WTC11 (cell line): ENCODE measurements at regions not wholly inside any gene's neighbourhood (a gene's known extent, or its start where the extent isn't known, plus 50 kb on each side); places are given as distances from the start of the nearest gene placed in this dataset.

Experiments
- ATAC-seq: fragments of 200-7000 bp; cut with Tn5 transposase; 2 replicates; pipeline ENCODE4 v1.10.0; 2021; ENCODE audit warnings: mild to moderate bottlenecking, moderate library complexity
- CTCF ChIA-PET: fragments of 300-600 bp; sonication (Branson Sonifier 250); formaldehyde crosslinking; loops from one replicate; lab custom pipeline; 2021; ENCODE audit warnings: antibody characterized with exemption; lab: Charles Lee
- POLR2A ChIA-PET: fragments of 350-600 bp; sonication (Branson Sonifier 250); formaldehyde crosslinking; loops from one replicate; lab custom pipeline; 2021; ENCODE audit warnings: antibody characterized with exemption; lab: Charles Lee
- DNase-seq: peaks from one replicate; pipeline ENCODE4 v3.0.0; 2021; ENCODE audit warnings: low spot score
- H3K27ac Mint-ChIP-seq: 2 replicates; pipeline ENCODE4 v1.8.0; 2021; ENCODE audit warnings: mixed read lengths
- H3K27me3 Mint-ChIP-seq: 2 replicates; pipeline ENCODE4 v1.8.0; 2021; ENCODE audit warnings: low read depth, mild to moderate bottlenecking, moderate library complexity, mixed read lengths
- H3K36me3 Mint-ChIP-seq: 2 replicates; pipeline ENCODE4 v1.8.0; 2021; ENCODE audit warnings: mixed read lengths
- H3K4me1 Mint-ChIP-seq: 2 replicates; pipeline ENCODE4 v1.8.0; 2022; ENCODE audit warnings: mixed read lengths
- H3K4me3 Mint-ChIP-seq: 2 replicates; pipeline ENCODE4 v1.8.0; 2021; ENCODE audit warnings: mild to moderate bottlenecking, moderate library complexity, mixed read lengths
- H3K9me3 Mint-ChIP-seq: 2 replicates; pipeline ENCODE4 v1.8.0; 2021; ENCODE audit warnings: mixed read lengths
- CBFB ChIP-seq: sonication (generic); formaldehyde crosslinking; IDR thresholded peaks from 2 replicates; pipeline ENCODE4 v1.8.1; 2022; ENCODE audit warnings: mild to moderate bottlenecking, low read depth, missing genetic modification reagents
- JUN ChIP-seq: sonication (generic); formaldehyde crosslinking; IDR thresholded peaks from 2 replicates; pipeline ENCODE4 v1.8.0; 2023; ENCODE audit warnings: mild to moderate bottlenecking, missing genetic modification reagents
- NR1H2 ChIP-seq: sonication (generic); formaldehyde crosslinking; IDR thresholded peaks from 2 replicates; pipeline ENCODE4 v1.9.0; 2021; ENCODE audit warnings: mild to moderate bottlenecking, moderate library complexity, missing genetic modification reagents
- NR3C1 ChIP-seq: sonication (generic); formaldehyde crosslinking; conservative IDR thresholded peaks from 2 replicates; pipeline ENCODE4 v1.8.1; 2023; ENCODE audit warnings: low read depth, mild to moderate bottlenecking, missing genetic modification reagents
- PRRX2 ChIP-seq: fragments of 250-450 bp; sonication (Bioruptor Pico); IDR thresholded peaks from 2 replicates; pipeline ENCODE4 v1.8.0; 2021; ENCODE audit warnings: mild to moderate bottlenecking
- RELA ChIP-seq: sonication (generic); formaldehyde crosslinking; IDR thresholded peaks from 2 replicates; pipeline ENCODE4 v1.8.1; 2022; ENCODE audit warnings: missing genetic modification reagents, mild to moderate bottlenecking, borderline replicate concordance
- SMAD4 ChIP-seq: sonication (generic); formaldehyde crosslinking; IDR thresholded peaks from 2 replicates; pipeline ENCODE4 v1.8.0; 2022; ENCODE audit warnings: mild to moderate bottlenecking, missing genetic modification reagents
- TEAD1 ChIP-seq: sonication (generic); formaldehyde crosslinking; IDR thresholded peaks from 2 replicates; pipeline ENCODE4 v1.8.0; 2022; ENCODE audit warnings: mild to moderate bottlenecking, missing genetic modification reagents
- TP53 ChIP-seq: sonication (generic); formaldehyde crosslinking; IDR thresholded peaks from 2 replicates; pipeline ENCODE4 v1.8.1; 2023; ENCODE audit warnings: mild to moderate bottlenecking, missing genetic modification reagents
- ZNF121 ChIP-seq: sonication (generic); formaldehyde crosslinking; IDR thresholded peaks from 2 replicates; pipeline ENCODE4 v1.8.0; 2023; ENCODE audit warnings: missing genetic modification reagents
- ZNF317 ChIP-seq: sonication (generic); formaldehyde crosslinking; IDR thresholded peaks from 2 replicates; pipeline ENCODE4 v1.8.1; 2023; ENCODE audit warnings: low read depth, mild to moderate bottlenecking, moderate library complexity, missing genetic modification reagents, borderline replicate concordance
- TF ChIP-seq, protein P1 (sequence below): sonication (generic); formaldehyde crosslinking; IDR thresholded peaks from 2 replicates; pipeline ENCODE4 v1.8.1; 2023; ENCODE audit warnings: mild to moderate bottlenecking, missing genetic modification reagents
- TF ChIP-seq, protein P2 (sequence below): fragments of 250-450 bp; sonication (Bioruptor Pico); IDR thresholded peaks from 2 replicates; pipeline ENCODE4 v1.9.0; 2021; ENCODE audit warnings: moderate library complexity, mild to moderate bottlenecking, inconsistent platforms, borderline replicate concordance
- TF ChIP-seq, protein P3 (sequence below): sonication (generic); formaldehyde crosslinking; IDR thresholded peaks from 2 replicates; pipeline ENCODE4 v1.8.0; 2023; ENCODE audit warnings: missing genetic modification reagents, mild to moderate bottlenecking, borderline replicate concordance
- TF ChIP-seq, protein P4 (sequence below): sonication (generic); formaldehyde crosslinking; IDR thresholded peaks from 2 replicates; pipeline ENCODE4 v1.8.1; 2022; ENCODE audit warnings: low read depth, mild to moderate bottlenecking, moderate library complexity, missing genetic modification reagents, borderline replicate concordance
- TF ChIP-seq, protein P5 (sequence below): sonication (generic); formaldehyde crosslinking; IDR thresholded peaks from 2 replicates; pipeline ENCODE4 v1.8.0; 2023; ENCODE audit warnings: mild to moderate bottlenecking, missing genetic modification reagents
- TF ChIP-seq, protein P6 (sequence below): sonication (generic); formaldehyde crosslinking; IDR thresholded peaks from 2 replicates; pipeline ENCODE4 v1.8.1; 2022; ENCODE audit warnings: mild to moderate bottlenecking, missing genetic modification reagents, moderate library complexity, borderline replicate concordance
- TF ChIP-seq, protein P7 (sequence below): sonication (generic); formaldehyde crosslinking; IDR thresholded peaks from 2 replicates; pipeline ENCODE4 v1.8.1; 2023; ENCODE audit warnings: mild to moderate bottlenecking, missing genetic modification reagents, moderate library complexity

DNA sequence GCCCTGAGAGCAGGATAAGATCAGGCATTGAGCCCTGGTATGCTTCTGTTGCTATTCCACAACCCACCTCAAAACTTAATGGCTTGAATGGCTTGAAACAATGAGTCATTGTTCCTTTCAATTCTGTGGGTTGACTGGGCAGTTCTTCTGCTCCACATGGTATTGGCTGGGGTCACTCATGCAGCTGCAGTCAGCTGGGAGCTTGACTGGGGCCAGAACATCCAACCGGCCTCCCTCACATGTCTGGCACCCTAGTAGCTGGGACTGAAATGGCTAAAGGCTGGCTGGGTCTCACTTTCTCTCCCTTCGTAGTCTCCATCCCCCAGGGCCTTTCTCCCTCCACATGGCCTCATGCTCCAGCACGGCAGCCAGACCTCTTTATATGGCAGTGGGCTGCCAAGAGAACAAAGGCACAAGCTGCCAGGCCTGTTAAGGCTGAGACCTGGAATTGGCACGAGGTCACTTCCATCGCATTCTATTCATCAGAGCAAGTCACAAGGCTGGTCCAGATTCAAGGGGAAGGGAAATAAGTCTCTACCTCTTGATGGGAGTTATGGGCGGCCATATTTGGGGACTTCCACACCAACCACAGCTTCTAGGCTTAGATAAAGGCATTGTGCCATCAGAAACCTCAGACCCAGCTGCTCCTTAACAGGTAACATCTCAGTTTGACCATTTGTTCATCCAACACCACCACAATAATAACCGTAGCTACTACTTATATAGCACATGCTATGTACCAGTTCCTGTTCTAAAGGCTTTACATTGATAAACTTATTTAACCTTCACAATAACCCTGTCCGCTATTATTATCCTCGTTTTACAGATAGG lies 159.7 kb upstream of the ATP6AP2 start:
- no peak overlapping the region for H3K27ac Mint-ChIP-seq
- ATAC-seq (no peak), DNase-seq (no peak)
- H3K9me3 Mint-ChIP-seq = peaks cover 28% of the 10 kb centered on the region
- ChIA-PET POLR2A (no interaction called here), CTCF (no interaction called here)
- no peak overlapping the region for H3K4me3 Mint-ChIP-seq
- no peak for TF ChIP-seq ZNF121
- TF ChIP-seq ZNF317 (CRISPR knock-in tag) = no peak
- no peak for TF ChIP-seq JUN
- no peak for TF ChIP-seq TP53 (CRISPR knock-in tag)
- TF ChIP-seq, protein P1, sequence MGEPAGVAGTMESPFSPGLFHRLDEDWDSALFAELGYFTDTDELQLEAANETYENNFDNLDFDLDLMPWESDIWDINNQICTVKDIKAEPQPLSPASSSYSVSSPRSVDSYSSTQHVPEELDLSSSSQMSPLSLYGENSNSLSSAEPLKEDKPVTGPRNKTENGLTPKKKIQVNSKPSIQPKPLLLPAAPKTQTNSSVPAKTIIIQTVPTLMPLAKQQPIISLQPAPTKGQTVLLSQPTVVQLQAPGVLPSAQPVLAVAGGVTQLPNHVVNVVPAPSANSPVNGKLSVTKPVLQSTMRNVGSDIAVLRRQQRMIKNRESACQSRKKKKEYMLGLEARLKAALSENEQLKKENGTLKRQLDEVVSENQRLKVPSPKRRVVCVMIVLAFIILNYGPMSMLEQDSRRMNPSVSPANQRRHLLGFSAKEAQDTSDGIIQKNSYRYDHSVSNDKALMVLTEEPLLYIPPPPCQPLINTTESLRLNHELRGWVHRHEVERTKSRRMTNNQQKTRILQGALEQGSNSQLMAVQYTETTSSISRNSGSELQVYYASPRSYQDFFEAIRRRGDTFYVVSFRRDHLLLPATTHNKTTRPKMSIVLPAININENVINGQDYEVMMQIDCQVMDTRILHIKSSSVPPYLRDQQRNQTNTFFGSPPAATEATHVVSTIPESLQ (CRISPR knock-in tag) = no peak
- no peak for TF ChIP-seq PRRX2 (CRISPR knock-in tag)
- TF ChIP-seq TEAD1 (CRISPR knock-in tag) = no peak
- TF ChIP-seq, protein P2, sequence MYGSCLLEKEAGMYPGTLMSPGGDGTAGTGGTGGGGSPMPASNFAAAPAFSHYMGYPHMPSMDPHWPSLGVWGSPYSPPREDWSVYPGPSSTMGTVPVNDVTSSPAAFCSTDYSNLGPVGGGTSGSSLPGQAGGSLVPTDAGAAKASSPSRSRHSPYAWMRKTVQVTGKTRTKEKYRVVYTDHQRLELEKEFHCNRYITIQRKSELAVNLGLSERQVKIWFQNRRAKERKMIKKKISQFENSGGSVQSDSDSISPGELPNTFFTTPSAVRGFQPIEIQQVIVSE = no peak
- TF ChIP-seq CBFB (CRISPR knock-in tag) = no peak
- no peak for TF ChIP-seq SMAD4 (CRISPR knock-in tag)
- TF ChIP-seq NR1H2 = no peak
- TF ChIP-seq, protein P3, sequence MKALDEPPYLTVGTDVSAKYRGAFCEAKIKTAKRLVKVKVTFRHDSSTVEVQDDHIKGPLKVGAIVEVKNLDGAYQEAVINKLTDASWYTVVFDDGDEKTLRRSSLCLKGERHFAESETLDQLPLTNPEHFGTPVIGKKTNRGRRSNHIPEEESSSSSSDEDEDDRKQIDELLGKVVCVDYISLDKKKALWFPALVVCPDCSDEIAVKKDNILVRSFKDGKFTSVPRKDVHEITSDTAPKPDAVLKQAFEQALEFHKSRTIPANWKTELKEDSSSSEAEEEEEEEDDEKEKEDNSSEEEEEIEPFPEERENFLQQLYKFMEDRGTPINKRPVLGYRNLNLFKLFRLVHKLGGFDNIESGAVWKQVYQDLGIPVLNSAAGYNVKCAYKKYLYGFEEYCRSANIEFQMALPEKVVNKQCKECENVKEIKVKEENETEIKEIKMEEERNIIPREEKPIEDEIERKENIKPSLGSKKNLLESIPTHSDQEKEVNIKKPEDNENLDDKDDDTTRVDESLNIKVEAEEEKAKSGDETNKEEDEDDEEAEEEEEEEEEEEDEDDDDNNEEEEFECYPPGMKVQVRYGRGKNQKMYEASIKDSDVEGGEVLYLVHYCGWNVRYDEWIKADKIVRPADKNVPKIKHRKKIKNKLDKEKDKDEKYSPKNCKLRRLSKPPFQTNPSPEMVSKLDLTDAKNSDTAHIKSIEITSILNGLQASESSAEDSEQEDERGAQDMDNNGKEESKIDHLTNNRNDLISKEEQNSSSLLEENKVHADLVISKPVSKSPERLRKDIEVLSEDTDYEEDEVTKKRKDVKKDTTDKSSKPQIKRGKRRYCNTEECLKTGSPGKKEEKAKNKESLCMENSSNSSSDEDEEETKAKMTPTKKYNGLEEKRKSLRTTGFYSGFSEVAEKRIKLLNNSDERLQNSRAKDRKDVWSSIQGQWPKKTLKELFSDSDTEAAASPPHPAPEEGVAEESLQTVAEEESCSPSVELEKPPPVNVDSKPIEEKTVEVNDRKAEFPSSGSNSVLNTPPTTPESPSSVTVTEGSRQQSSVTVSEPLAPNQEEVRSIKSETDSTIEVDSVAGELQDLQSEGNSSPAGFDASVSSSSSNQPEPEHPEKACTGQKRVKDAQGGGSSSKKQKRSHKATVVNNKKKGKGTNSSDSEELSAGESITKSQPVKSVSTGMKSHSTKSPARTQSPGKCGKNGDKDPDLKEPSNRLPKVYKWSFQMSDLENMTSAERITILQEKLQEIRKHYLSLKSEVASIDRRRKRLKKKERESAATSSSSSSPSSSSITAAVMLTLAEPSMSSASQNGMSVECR (CRISPR knock-in tag) = no peak
- TF ChIP-seq, protein P4, sequence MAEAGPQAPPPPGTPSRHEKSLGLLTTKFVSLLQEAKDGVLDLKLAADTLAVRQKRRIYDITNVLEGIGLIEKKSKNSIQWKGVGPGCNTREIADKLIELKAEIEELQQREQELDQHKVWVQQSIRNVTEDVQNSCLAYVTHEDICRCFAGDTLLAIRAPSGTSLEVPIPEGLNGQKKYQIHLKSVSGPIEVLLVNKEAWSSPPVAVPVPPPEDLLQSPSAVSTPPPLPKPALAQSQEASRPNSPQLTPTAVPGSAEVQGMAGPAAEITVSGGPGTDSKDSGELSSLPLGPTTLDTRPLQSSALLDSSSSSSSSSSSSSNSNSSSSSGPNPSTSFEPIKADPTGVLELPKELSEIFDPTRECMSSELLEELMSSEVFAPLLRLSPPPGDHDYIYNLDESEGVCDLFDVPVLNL (CRISPR knock-in tag) = no peak
- TF ChIP-seq NR3C1 = no peak
- TF ChIP-seq, protein P5, sequence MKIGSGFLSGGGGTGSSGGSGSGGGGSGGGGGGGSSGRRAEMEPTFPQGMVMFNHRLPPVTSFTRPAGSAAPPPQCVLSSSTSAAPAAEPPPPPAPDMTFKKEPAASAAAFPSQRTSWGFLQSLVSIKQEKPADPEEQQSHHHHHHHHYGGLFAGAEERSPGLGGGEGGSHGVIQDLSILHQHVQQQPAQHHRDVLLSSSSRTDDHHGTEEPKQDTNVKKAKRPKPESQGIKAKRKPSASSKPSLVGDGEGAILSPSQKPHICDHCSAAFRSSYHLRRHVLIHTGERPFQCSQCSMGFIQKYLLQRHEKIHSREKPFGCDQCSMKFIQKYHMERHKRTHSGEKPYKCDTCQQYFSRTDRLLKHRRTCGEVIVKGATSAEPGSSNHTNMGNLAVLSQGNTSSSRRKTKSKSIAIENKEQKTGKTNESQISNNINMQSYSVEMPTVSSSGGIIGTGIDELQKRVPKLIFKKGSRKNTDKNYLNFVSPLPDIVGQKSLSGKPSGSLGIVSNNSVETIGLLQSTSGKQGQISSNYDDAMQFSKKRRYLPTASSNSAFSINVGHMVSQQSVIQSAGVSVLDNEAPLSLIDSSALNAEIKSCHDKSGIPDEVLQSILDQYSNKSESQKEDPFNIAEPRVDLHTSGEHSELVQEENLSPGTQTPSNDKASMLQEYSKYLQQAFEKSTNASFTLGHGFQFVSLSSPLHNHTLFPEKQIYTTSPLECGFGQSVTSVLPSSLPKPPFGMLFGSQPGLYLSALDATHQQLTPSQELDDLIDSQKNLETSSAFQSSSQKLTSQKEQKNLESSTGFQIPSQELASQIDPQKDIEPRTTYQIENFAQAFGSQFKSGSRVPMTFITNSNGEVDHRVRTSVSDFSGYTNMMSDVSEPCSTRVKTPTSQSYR (CRISPR knock-in tag) = no peak
- TF ChIP-seq, protein P6, sequence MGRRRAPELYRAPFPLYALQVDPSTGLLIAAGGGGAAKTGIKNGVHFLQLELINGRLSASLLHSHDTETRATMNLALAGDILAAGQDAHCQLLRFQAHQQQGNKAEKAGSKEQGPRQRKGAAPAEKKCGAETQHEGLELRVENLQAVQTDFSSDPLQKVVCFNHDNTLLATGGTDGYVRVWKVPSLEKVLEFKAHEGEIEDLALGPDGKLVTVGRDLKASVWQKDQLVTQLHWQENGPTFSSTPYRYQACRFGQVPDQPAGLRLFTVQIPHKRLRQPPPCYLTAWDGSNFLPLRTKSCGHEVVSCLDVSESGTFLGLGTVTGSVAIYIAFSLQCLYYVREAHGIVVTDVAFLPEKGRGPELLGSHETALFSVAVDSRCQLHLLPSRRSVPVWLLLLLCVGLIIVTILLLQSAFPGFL (CRISPR knock-in tag) = no peak
- TF ChIP-seq RELA (CRISPR knock-in tag) = no peak
- TF ChIP-seq, protein P7, sequence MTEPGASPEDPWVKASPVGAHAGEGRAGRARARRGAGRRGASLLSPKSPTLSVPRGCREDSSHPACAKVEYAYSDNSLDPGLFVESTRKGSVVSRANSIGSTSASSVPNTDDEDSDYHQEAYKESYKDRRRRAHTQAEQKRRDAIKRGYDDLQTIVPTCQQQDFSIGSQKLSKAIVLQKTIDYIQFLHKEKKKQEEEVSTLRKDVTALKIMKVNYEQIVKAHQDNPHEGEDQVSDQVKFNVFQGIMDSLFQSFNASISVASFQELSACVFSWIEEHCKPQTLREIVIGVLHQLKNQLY = no peak
- 0 out of 2 replicates have a peak, but pooled peaks cover under 1% of the 10 kb centered on the region for H3K36me3 Mint-ChIP-seq
- no peaks in the 10 kb centered on the region for H3K4me1 Mint-ChIP-seq
- H3K27me3 Mint-ChIP-seq = no peaks in the 10 kb centered on the region
